H1 (cell line): ENCODE measurements at regions not wholly inside any gene's neighbourhood (a gene's known extent, or its start where the extent isn't known, plus 50 kb on each side); places are given as distances from the start of the nearest gene placed in this dataset.

ENCODE experiments used
- CTCF ChIA-PET: fragments of 300-600 bp; sonication (Branson Sonifier 250); formaldehyde crosslinking; loops from one replicate; lab custom pipeline; 2021; ENCODE audit not compliant: partially characterized antibody; lab: Charles Lee
- POLR2A ChIA-PET: fragments of 300-600 bp; sonication (Branson Sonifier 250); formaldehyde crosslinking; loops from one replicate; lab custom pipeline; 2021; ENCODE audit warnings: inconsistent platforms; ENCODE audit not compliant: partially characterized antibody; lab: Charles Lee
- DNase-seq, 2 experiments: peaks; one replicate each; pipeline versions ENCODE4 v3.0.0 to v3.0.0-alpha.2; 2010 to 2022; ENCODE audit warnings: low spot score in 2 of 2, low read depth in 1 of 2, mixed read lengths in 1 of 2
- FAIRE-seq: peaks from 2 replicates; lab custom pipeline; 2011; peaks lifted over from hg19 to GRCh38; lab: Jason Lieb, UNC
- H2AFZ ChIP-seq: 2 replicates; pipeline ENCODE4 v1.8.1; 2012; ENCODE audit warnings: low read length, inconsistent platforms
- H2AK5ac ChIP-seq: 2 replicates; pipeline ENCODE4 v1.6.1; 2013; ENCODE audit warnings: low read depth, low read length
- H2BK120ac ChIP-seq: replicated peaks from 2 replicates; pipeline ENCODE3; 2013; ENCODE audit warnings: low read depth, low read length, inconsistent platforms
- H2BK12ac ChIP-seq: 2 replicates; pipeline ENCODE4 v1.6.1; 2013; ENCODE audit warnings: low read depth, low read length
- H2BK15ac ChIP-seq: 2 replicates; pipeline ENCODE4 v1.6.1; 2013; ENCODE audit warnings: low read length
- H2BK20ac ChIP-seq: 2 replicates; pipeline ENCODE4 v1.6.1; 2013; ENCODE audit warnings: low read length
- H2BK5ac ChIP-seq: 2 replicates; pipeline ENCODE4 v1.6.1; 2013; ENCODE audit warnings: low read depth, low read length
- H3K14ac ChIP-seq: 2 replicates; pipeline ENCODE4 v1.6.1; 2013; ENCODE audit warnings: inconsistent platforms; ENCODE audit not compliant: insufficient read length
- H3K18ac ChIP-seq: 2 replicates; pipeline ENCODE4 v1.6.1; 2013; ENCODE audit warnings: low read length; ENCODE audit errors: extremely low read depth
- H3K23ac ChIP-seq: 2 replicates; pipeline ENCODE4 v1.6.1; 2013; ENCODE audit warnings: inconsistent platforms; ENCODE audit not compliant: insufficient read length
- H3K23me2 ChIP-seq: 2 replicates; pipeline ENCODE4 v1.6.1; 2013; ENCODE audit warnings: low read depth, low read length
- H3K27ac ChIP-seq: 2 replicates; pipeline ENCODE4 v1.6.1; 2011; ENCODE audit warnings: low read depth, low read length, inconsistent platforms
- H3K27me3 ChIP-seq, 4 experiments: replicated peaks in 1 of 4; 1 replicate in 1 of 4; 2 replicates in 3 of 4; pipeline versions ENCODE4 v1.6.1 to v1.8.1; 2011 to 2013; ENCODE audit warnings: low read length in 3 of 4, mild to moderate bottlenecking in 3 of 4, inconsistent platforms in 2 of 4, mixed read lengths in 2 of 4, moderate library complexity in 1 of 4; ENCODE audit not compliant: control insufficient read depth in 3 of 4, insufficient read depth in 3 of 4; ENCODE audit errors: extremely low read depth in 1 of 4
- H3K36me3 ChIP-seq, 4 experiments: 2 replicates each; pipeline versions ENCODE4 v1.6.1 to v1.8.1; 2011 to 2013; ENCODE audit warnings: mild to moderate bottlenecking in 4 of 4, low read length in 3 of 4, moderate library complexity in 2 of 4, control low read depth in 1 of 4, inconsistent platforms in 1 of 4; ENCODE audit not compliant: insufficient read depth in 4 of 4, control insufficient read depth in 2 of 4
- H3K4ac ChIP-seq: replicated peaks from 2 replicates; pipeline ENCODE3; 2013; ENCODE audit warnings: low read length, low read depth, mixed read lengths, inconsistent platforms; ENCODE audit not compliant: insufficient read length
- H3K4me1 ChIP-seq, 4 experiments: replicated peaks in 1 of 4; 1 replicate in 1 of 4; 2 replicates in 3 of 4; pipeline versions ENCODE4 v1.6.1 to v1.8.1; 2011 to 2013; ENCODE audit warnings: low read length in 3 of 4, inconsistent platforms in 2 of 4, mixed read lengths in 1 of 4; ENCODE audit not compliant: insufficient read depth in 4 of 4, control insufficient read depth in 3 of 4
- H3K4me2 ChIP-seq, 2 experiments: 2 replicates each; pipeline versions ENCODE4 v1.6.1 to v1.8.1; 2011 to 2013; ENCODE audit warnings: low read depth in 2 of 2, low read length in 2 of 2, control low read depth in 1 of 2, inconsistent platforms in 1 of 2, mild to moderate bottlenecking in 1 of 2; ENCODE audit not compliant: insufficient read depth in 1 of 2
- H3K4me3 ChIP-seq, 4 experiments: fragments of 200-600, 300-600 bp in 1 of 4; sonication (generic), shearing (Covaris generic), sonication (Bioruptor Twin) in 1 of 4; 2 replicates each; pipeline versions ENCODE4 v1.5.1 to v1.8.1; 2011 to 2016; ENCODE audit warnings: low read length in 4 of 4, low read depth in 3 of 4, control low read depth in 2 of 4, inconsistent platforms in 2 of 4, mild to moderate bottlenecking in 2 of 4, mixed read lengths in 1 of 4, moderate library complexity in 1 of 4; ENCODE audit not compliant: insufficient read depth in 2 of 4; ENCODE audit errors: extremely low read depth in 1 of 4
- H3K56ac ChIP-seq: replicated peaks from 2 replicates; pipeline ENCODE3; 2013; ENCODE audit warnings: low read depth, mild to moderate bottlenecking, mixed read lengths, low read length, inconsistent platforms; ENCODE audit not compliant: insufficient read length
- H3K79me1 ChIP-seq: 2 replicates; pipeline ENCODE4 v1.6.1; 2013; ENCODE audit warnings: low read depth, low read length, control low read depth
- H3K79me2 ChIP-seq, 2 experiments: 2 replicates each; pipeline versions ENCODE4 v1.6.1 to v1.8.1; 2012 to 2013; ENCODE audit warnings: low read length in 2 of 2, mild to moderate bottlenecking in 2 of 2, inconsistent platforms in 1 of 2; ENCODE audit not compliant: insufficient read depth in 2 of 2, control insufficient read depth in 1 of 2
- H3K9ac ChIP-seq, 4 experiments: replicated peaks in 1 of 4; 1 replicate in 1 of 4; 2 replicates in 3 of 4; pipeline versions ENCODE4 v1.6.1 to v1.8.1; 2011 to 2013; ENCODE audit warnings: low read depth in 3 of 4, low read length in 3 of 4, control low read depth in 2 of 4, mild to moderate bottlenecking in 2 of 4, moderate library complexity in 2 of 4, inconsistent platforms in 1 of 4; ENCODE audit errors: extremely low read depth in 1 of 4
- H3K9me3 ChIP-seq, 2 experiments: 2 replicates each; pipeline versions ENCODE4 v1.6.1 to v1.8.1; 2012 to 2013; ENCODE audit warnings: mild to moderate bottlenecking in 2 of 2, moderate library complexity in 2 of 2, control low read depth in 1 of 2, inconsistent platforms in 1 of 2, low read depth in 1 of 2, low read length in 1 of 2, mixed read lengths in 1 of 2; ENCODE audit not compliant: insufficient read depth in 2 of 2
- H4K20me1 ChIP-seq, 2 experiments: replicated peaks in 1 of 2; 2 replicates each; pipeline versions ENCODE3 to v1.8.1; 2011 to 2013; ENCODE audit warnings: inconsistent platforms in 2 of 2, low read length in 2 of 2, mild to moderate bottlenecking in 1 of 2; ENCODE audit not compliant: insufficient read depth in 2 of 2, control insufficient read depth in 1 of 2
- H4K5ac ChIP-seq: 2 replicates; pipeline ENCODE4 v1.6.1; 2013; ENCODE audit warnings: low read length, low read depth, mixed read lengths, inconsistent platforms; ENCODE audit not compliant: insufficient read length
- H4K8ac ChIP-seq: 2 replicates; pipeline ENCODE4 v1.8.0; 2013; ENCODE audit warnings: mild to moderate bottlenecking, moderate library complexity, low read length, inconsistent platforms; ENCODE audit not compliant: insufficient read depth; ENCODE audit errors: extremely low read depth
- H4K91ac ChIP-seq: replicated peaks from 2 replicates; pipeline ENCODE3; 2013; ENCODE audit warnings: low read length, mixed read lengths, inconsistent platforms; ENCODE audit not compliant: insufficient read length
- CTBP2 ChIP-seq: IDR thresholded peaks from 2 replicates; pipeline ENCODE4 v1.7.0; 2011; ENCODE audit warnings: borderline replicate concordance, mild to moderate bottlenecking, moderate library complexity, mixed read lengths, low read length; ENCODE audit not compliant: insufficient read depth, insufficient read length
- POLR2A ChIP-seq, 2 experiments: IDR thresholded peaks; 1 replicate in 1 of 2; 2 replicates in 1 of 2; pipeline ENCODE4 v1.6.1; 2011; ENCODE audit warnings: low read depth in 2 of 2, low read length in 2 of 2, mild to moderate bottlenecking in 2 of 2; ENCODE audit errors: control extremely low read depth in 1 of 2
- RBBP5 ChIP-seq: IDR thresholded peaks from 2 replicates; pipeline ENCODE4 v1.7.1; 2012; ENCODE audit warnings: low read depth, mild to moderate bottlenecking, inconsistent platforms, low read length, moderate library complexity, borderline replicate concordance
- SIRT6 ChIP-seq: IDR thresholded peaks from one replicate; pipeline ENCODE4 v1.7.1; 2012; ENCODE audit warnings: low read length, inconsistent platforms
- SRF ChIP-seq: IDR thresholded peaks from 2 replicates; pipeline ENCODE4 v1.6.1; 2011; ENCODE audit warnings: mild to moderate bottlenecking, low read depth, low read length, moderate library complexity
- YY1 ChIP-seq: IDR thresholded peaks from 2 replicates; pipeline ENCODE4 v1.6.1; 2011; ENCODE audit warnings: low read depth, mild to moderate bottlenecking, low read length
- WGBS, 2 experiments: shearing (Covaris generic) in 1 of 2; methylation state at CpG; one replicate each; pipeline versions ENCODE4 v1.1.6 to v1.1.7; 2013 to 2015; ENCODE audit warnings: low lambda C conversion rate in 2 of 2, mixed read lengths in 2 of 2, inconsistent platforms in 1 of 2, low coverage in 1 of 2, missing lambda C conversion rate in 1 of 2; ENCODE audit not compliant: insufficient replicate concordance in 2 of 2, insufficient coverage in 1 of 2, insufficient read length in 1 of 2; ENCODE audit errors: extremely low coverage in 1 of 2, missing lambda C conversion rate in 1 of 2; 5-methylcytosine and 5-hydroxymethylcytosine counted together
- TF ChIP-seq, protein P1 (sequence below), 3 experiments: IDR thresholded peaks; 1 replicate in 2 of 3; 2 replicates in 1 of 3; pipeline versions ENCODE4 v1.5.1 to v1.6.1; 2011; ENCODE audit warnings: low read length in 3 of 3, mild to moderate bottlenecking in 3 of 3, inconsistent platforms in 2 of 3, low read depth in 1 of 3, moderate library complexity in 1 of 3; ENCODE audit not compliant: insufficient read depth in 1 of 3; ENCODE audit errors: control extremely low read depth in 1 of 3

DNA sequence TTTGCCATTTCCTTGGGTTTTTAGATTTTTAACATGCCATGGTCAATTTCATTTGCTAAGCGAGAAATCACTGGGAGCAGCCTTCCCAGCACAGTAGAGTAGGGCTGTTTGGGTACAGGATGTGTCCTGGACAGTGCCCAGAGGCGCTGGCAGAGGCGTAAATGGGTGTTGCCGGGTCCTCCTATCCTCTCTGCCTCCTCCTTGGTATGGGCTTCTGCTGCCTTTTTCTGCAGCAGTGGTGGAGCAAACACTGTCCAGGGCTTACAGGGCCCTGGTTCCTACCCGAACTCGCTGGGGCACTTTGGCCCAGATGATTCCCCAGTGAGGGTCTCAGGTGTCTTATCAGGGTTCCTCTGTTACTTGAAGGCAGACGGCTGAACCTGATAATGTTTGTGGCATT lies 298.3 kb downstream of the RPS24 start:
- peaks cover 0 to 3% (median 0%) of the 10 kb centered on the region in 4 experiments; a peak in 2 of 7 replicates for H3K4me1 ChIP-seq
- no peaks in the 10 kb centered on the region for H4K20me1 ChIP-seq
- no peak overlapping the region for H3K9ac ChIP-seq
- WGBS, 2 experiments: 92% methylated on average over 7 of the region's 7 CpGs; no CpG with 5 or more reads in 1 of the 2 experiments
- no peak overlapping the region for H3K14ac ChIP-seq
- no peak overlapping the region for H4K5ac ChIP-seq
- H3K27me3 ChIP-seq: no peaks in the 10 kb centered on the region
- no peaks in the 10 kb centered on the region for H3K36me3 ChIP-seq
- DNase-seq: peak in 1 of 2 experiments; percentile 23
- H2AK5ac ChIP-seq: no peak overlapping the region
- no peaks in the 10 kb centered on the region for H3K23me2 ChIP-seq
- no peak overlapping the region for H3K4me3 ChIP-seq
- no peaks in the 10 kb centered on the region for H3K9me3 ChIP-seq
- H3K56ac ChIP-seq: no peak overlapping the region
- no peak for FAIRE-seq
- no peaks in the 10 kb centered on the region for H3K79me1 ChIP-seq
- ChIA-PET POLR2A (no interaction called here), CTCF (no interaction called here)
- H3K18ac ChIP-seq: peak overlapping the region; percentile 48
- no peak overlapping the region for H2BK12ac ChIP-seq
- no peak overlapping the region for H2BK20ac ChIP-seq
- no peak overlapping the region for H3K27ac ChIP-seq
- H3K79me2 ChIP-seq: no peaks in the 10 kb centered on the region
- no peak overlapping the region for H2BK5ac ChIP-seq
- no peak overlapping the region for H2BK120ac ChIP-seq
- no peak overlapping the region for H3K4me2 ChIP-seq
- H2AFZ ChIP-seq: no peak overlapping the region
- H4K8ac ChIP-seq: no peak overlapping the region
- no peak overlapping the region for H4K91ac ChIP-seq
- no peak overlapping the region for H2BK15ac ChIP-seq
- H3K4ac ChIP-seq: no peak overlapping the region
- H3K23ac ChIP-seq: no peak overlapping the region
- no peak for TF ChIP-seq CTBP2
- TF ChIP-seq SIRT6: no peak
- TF ChIP-seq POLR2A (IDR thresholded peaks at IDR 0.05; ENCODE audit: control extremely low read depth in 1 of 2, low read depth in 2 of 2, low read length in 2 of 2): no peak
- TF ChIP-seq YY1: no peak
- TF ChIP-seq SRF: no peak
- TF ChIP-seq RBBP5: no peak
- TF ChIP-seq, protein P1, sequence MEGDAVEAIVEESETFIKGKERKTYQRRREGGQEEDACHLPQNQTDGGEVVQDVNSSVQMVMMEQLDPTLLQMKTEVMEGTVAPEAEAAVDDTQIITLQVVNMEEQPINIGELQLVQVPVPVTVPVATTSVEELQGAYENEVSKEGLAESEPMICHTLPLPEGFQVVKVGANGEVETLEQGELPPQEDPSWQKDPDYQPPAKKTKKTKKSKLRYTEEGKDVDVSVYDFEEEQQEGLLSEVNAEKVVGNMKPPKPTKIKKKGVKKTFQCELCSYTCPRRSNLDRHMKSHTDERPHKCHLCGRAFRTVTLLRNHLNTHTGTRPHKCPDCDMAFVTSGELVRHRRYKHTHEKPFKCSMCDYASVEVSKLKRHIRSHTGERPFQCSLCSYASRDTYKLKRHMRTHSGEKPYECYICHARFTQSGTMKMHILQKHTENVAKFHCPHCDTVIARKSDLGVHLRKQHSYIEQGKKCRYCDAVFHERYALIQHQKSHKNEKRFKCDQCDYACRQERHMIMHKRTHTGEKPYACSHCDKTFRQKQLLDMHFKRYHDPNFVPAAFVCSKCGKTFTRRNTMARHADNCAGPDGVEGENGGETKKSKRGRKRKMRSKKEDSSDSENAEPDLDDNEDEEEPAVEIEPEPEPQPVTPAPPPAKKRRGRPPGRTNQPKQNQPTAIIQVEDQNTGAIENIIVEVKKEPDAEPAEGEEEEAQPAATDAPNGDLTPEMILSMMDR (IDR thresholded peaks at IDR 0.05; ENCODE audit: control extremely low read depth in 1 of 3, insufficient read depth in 1 of 3, low read depth in 1 of 3, low read length in 3 of 3): no peak
